ENCODE measurements at regions not wholly inside any gene's neighbourhood (a gene's known extent, or its start where the extent isn't known, plus 50 kb on each side); places are given as distances from the start of the nearest gene placed in this dataset.

- no peak for TF ChIP-seq CTCF (IDR thresholded peaks at IDR 0.05)
- no peak for TF ChIP-seq POLR2A (IDR thresholded peaks at IDR 0.05)
Observed at GRCh38 chr12:94863321-94864035, 140.0 kb downstream of the NDUFA12 start.
